ENCODE measurements at regions not wholly inside any gene's neighbourhood (a gene's known extent, or its start where the extent isn't known, plus 50 kb on each side); places are given as distances from the start of the nearest gene placed in this dataset.

DNA sequence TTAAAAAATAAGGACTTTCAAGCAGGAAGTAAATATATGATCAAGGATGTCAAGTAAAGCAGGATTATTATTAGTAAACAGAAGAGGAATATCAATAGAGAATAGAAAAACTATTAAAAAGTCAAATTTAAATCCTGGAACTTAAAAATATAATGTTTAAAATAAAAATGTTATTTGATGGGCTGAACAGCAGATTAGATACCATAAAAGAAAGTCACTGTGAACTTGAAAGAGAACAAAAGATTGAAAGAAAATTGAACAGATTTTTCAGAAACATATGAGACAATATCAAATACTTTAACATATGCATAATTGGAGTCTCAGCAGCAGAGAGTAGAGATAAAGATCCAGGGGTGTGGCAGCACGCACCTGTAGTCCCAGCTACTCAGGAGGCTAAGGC is 1213.7 kb upstream of the AUTS2 start:
- Histone ChIP-seq H3K4me2 (ENCODE audit: insufficient read depth in 1 of 2, low read depth in 2 of 2, low read length in 2 of 2) (no peak overlapping the region), H2BK5ac (ENCODE audit: low read depth, low read length) (no peak overlapping the region), H3K27me3 (replicated peaks in 1 of 4; ENCODE audit: control insufficient read depth in 3 of 4, extremely low read depth in 1 of 4, insufficient read depth in 3 of 4, low read length in 3 of 4) (no peaks in the 10 kb centered on the region), H3K4me3 (ENCODE audit: extremely low read depth in 1 of 4, insufficient read depth in 2 of 4, low read depth in 3 of 4, low read length in 4 of 4) (no peak overlapping the region), H3K23me2 (ENCODE audit: low read depth, low read length) (no peaks in the 10 kb centered on the region), H4K8ac (ENCODE audit: extremely low read depth, insufficient read depth, low read length) (no peak overlapping the region), H2AK5ac (ENCODE audit: low read depth, low read length) (no peak overlapping the region), H2BK120ac (replicated peaks; ENCODE audit: low read depth, low read length) (no peak overlapping the region), H3K4me1 (replicated peaks in 1 of 4; ENCODE audit: control insufficient read depth in 3 of 4, insufficient read depth in 4 of 4, low read length in 3 of 4) (no peaks in the 10 kb centered on the region), H2BK12ac (ENCODE audit: low read depth, low read length) (no peak overlapping the region), H3K79me2 (ENCODE audit: control insufficient read depth in 1 of 2, insufficient read depth in 2 of 2, low read length in 2 of 2) (no peaks in the 10 kb centered on the region), H4K91ac (replicated peaks; ENCODE audit: insufficient read length, low read length) (no peak overlapping the region), H3K23ac (ENCODE audit: insufficient read length) (no peak overlapping the region), H3K14ac (ENCODE audit: insufficient read length) (no peak overlapping the region), H2BK15ac (ENCODE audit: low read length) (no peak overlapping the region), H3K9ac (replicated peaks in 1 of 4; ENCODE audit: extremely low read depth in 1 of 4, low read depth in 3 of 4, low read length in 3 of 4) (no peak overlapping the region), H3K9me3 (ENCODE audit: insufficient read depth in 2 of 2, low read depth in 1 of 2, low read length in 1 of 2) (no peaks in the 10 kb centered on the region), H2AFZ (ENCODE audit: low read length) (no peak overlapping the region), H3K79me1 (ENCODE audit: low read depth, low read length) (no peaks in the 10 kb centered on the region), H3K4ac (replicated peaks; ENCODE audit: insufficient read length, low read depth, low read length) (no peak overlapping the region), H2BK20ac (ENCODE audit: low read length) (no peak overlapping the region), H3K27ac (ENCODE audit: low read depth, low read length) (no peak overlapping the region), H3K36me3 (ENCODE audit: control insufficient read depth in 2 of 4, insufficient read depth in 4 of 4, low read length in 3 of 4) (no peaks in the 10 kb centered on the region), H4K20me1 (replicated peaks in 1 of 2; ENCODE audit: control insufficient read depth in 1 of 2, insufficient read depth in 2 of 2, low read length in 2 of 2) (no peaks in the 10 kb centered on the region), H3K56ac (replicated peaks; ENCODE audit: insufficient read length, low read depth, low read length) (no peak overlapping the region), H3K18ac (ENCODE audit: extremely low read depth, low read length) (no peak overlapping the region), H4K5ac (ENCODE audit: insufficient read length, low read depth, low read length) (no peak overlapping the region)
- FAIRE-seq (no peak), DNase-seq (ENCODE audit: low read depth in 1 of 2, low spot score in 2 of 2) (no peak)
- CTCF ChIA-PET (ENCODE audit: partially characterized antibody), result interaction anchor here (0.7 kb wide), 1 partner anchor 895 kb away, joined by 3 read pairs; no protein-coding TSS in a partner anchor
- POLR2A ChIA-PET (ENCODE audit: partially characterized antibody), result no interaction called here
- WGBS, 2 experiments (ENCODE audit: extremely low coverage in 1 of 2, insufficient coverage in 1 of 2, insufficient read length in 1 of 2, insufficient replicate concordance in 2 of 2, low coverage in 1 of 2, low lambda C conversion rate in 2 of 2, missing lambda C conversion rate in 1 of 2), result 89% methylated on average over 1 of the region's 1 CpG; no CpG with 5 or more reads in 1 of the 2 experiments
- TF ChIP-seq PHF8 (conservative IDR thresholded peaks at IDR 0.05; ENCODE audit: low read depth, low read length), result no peak
- TF ChIP-seq EGR1 (IDR thresholded peaks at IDR 0.05; ENCODE audit: borderline replicate concordance, low read depth, low read length), result no peak
- no peak for TF ChIP-seq RBBP5 (IDR thresholded peaks at IDR 0.05; ENCODE audit: borderline replicate concordance, low read depth, low read length)
- TF ChIP-seq CTBP2 (IDR thresholded peaks at IDR 0.05; ENCODE audit: borderline replicate concordance, insufficient read depth, insufficient read length, low read length), result no peak
- no peak for TF ChIP-seq E2F6 (IDR thresholded peaks at IDR 0.05)
- TF ChIP-seq BACH1 (IDR thresholded peaks at IDR 0.05; ENCODE audit: low read length), result no peak
- TF ChIP-seq POU5F1 (IDR thresholded peaks at IDR 0.05; ENCODE audit: low read depth, low read length), result no peak
- no peak for TF ChIP-seq EP300 (IDR thresholded peaks at IDR 0.05; ENCODE audit: borderline replicate concordance in 1 of 2, low read depth in 2 of 2, low read length in 2 of 2)
- TF ChIP-seq CEBPB (IDR thresholded peaks at IDR 0.05; ENCODE audit: low read depth, low read length), result no peak
- TF ChIP-seq POLR2A (IDR thresholded peaks at IDR 0.05; ENCODE audit: control extremely low read depth in 1 of 2, low read depth in 2 of 2, low read length in 2 of 2), result no peak
- TF ChIP-seq CBX8 (IDR thresholded peaks at IDR 0.05; ENCODE audit: borderline replicate concordance, low read depth, low read length), result no peak
- TF ChIP-seq ASH2L (IDR thresholded peaks at IDR 0.05; ENCODE audit: low read length), result no peak
- TF ChIP-seq SP1 (IDR thresholded peaks at IDR 0.05; ENCODE audit: low read depth, low read length), result no peak
- TF ChIP-seq JUND (IDR thresholded peaks at IDR 0.05; ENCODE audit: low read length), result no peak
- TF ChIP-seq CHD2 (IDR thresholded peaks at IDR 0.05; ENCODE audit: low read length), result no peak
- no peak for TF ChIP-seq TBP (IDR thresholded peaks at IDR 0.05; ENCODE audit: low read depth, low read length)

Data from H1 (cell line).